ENCODE measurements at regions not wholly inside any gene's neighbourhood (a gene's known extent, or its start where the extent isn't known, plus 50 kb on each side); places are given as distances from the start of the nearest gene placed in this dataset.

DNA sequence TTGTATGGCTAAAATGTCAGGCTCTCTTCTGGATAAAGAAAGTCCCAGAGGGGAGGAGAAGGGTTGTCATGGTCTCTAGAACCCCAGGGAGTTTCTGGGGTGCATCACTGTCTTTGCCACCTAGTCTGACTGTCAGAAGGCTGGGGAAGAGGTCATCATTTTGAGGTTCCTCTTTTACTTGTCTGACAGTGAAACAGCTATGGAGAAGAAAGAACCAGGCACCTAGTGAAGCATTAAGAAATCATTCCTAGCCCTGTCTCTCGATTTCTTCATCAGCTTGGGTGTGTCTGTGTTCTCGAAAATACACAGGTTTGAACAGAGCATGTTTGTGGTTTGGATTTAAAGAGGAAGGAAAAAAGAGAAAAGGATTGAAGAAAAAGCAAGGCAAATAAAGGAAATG lies 158.7 kb upstream of the LRIG3 start:
- DNase-seq, result no peak

DNA sequence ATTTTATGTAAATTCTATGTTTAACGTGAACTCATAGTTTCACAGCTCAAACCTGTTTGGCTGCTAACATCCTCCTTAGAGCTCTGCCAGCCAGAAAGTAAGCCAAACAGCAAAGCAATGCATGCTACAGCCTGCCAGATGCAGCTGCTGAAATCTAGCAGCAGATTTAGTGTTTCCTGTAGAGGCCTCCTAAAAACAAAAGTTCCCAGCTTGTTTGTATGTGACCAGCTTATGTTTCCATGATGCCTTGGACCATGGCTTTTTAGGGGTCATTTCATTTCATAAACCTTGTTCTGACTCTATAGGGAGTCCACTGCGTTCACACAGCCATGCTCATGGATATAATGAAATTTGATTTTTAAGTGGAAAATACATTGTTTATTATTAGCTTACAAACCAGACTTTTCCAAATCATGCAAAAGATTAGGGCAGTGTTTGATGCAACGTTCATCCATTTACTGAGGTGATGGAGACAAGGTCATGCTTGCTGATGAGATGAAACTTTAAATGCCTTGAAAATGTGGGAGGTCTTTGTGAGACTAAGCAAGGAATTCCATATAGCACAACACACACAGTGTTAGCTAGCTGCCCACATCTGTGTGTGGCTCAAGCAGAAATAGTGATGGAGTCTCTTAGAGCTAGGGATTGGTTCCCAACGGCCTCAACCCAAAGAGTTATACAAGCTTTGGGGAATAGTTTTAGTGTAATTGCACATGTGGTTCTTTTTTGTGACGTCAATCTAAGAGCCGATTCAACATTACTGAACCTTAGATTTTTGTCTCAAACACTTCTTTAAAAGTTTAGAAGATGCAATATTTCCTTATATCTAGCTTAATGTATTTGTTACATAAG lies 157.5 kb upstream of the LRIG3 start:
- DNase-seq, result no peak

DNA sequence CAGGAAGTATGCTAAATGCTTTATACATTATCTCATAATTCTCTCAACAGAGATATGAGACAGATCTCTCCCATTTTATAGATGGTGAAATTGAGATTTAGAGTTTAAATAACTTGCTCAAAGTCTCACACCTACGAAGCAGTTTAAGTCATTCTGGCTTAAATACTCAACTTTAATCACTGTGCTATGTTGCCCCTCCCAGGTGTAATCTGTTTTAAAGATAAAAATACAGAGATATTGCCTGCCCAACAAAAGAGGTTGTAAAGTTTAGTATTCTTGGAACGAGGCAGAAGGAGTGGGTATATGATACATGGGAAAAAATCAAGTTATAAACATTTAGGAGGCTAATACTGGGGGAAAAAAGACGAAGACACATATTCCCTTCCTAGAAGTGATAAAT lies 156.8 kb upstream of the LRIG3 start:
- no peak for DNase-seq

DNA sequence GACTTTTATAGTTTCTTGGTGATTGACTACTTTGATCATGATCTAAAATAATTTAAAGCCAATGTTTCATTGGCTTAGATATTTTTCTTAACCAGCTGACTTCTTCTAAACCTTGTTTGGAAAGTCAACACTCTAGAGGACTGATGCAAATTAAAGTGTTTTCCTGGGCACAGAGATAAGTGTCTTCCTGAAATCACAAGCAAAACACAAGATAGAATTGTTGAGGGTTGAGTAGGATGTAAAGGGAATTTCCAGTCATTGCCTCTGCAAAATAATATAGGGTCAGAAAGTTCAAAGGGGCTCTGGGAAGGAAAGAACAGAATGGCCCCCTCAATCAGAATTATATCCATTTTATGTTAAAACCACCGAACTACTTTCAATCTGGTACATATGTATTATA lies 156.3 kb upstream of the LRIG3 start:
- no peak for DNase-seq

DNA sequence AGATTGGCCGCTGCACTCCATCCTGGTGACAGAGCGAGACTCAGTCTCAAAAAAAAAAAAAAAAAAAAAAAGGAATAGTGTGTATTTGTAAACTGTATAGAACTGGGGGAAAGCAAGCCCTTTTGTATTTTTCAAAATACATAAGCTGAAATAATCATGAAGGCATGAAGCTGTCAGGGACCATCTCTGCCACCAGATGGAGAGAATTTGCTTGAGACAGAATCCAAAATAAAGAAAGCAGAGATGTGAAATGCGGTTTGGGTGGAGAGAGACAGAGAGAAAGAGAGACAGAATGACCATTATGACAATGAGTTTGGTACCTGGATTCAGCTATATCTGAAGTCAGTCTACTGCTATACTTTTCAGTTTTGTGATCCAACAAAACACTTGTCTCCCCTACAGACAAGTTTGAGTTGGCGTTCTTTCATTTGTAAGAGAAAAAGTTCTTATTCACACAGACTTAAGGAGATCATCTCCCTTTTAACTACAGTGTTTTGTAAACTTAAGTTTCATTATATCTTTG lies 155.7 kb upstream of the LRIG3 start:
- no peak for DNase-seq

DNA sequence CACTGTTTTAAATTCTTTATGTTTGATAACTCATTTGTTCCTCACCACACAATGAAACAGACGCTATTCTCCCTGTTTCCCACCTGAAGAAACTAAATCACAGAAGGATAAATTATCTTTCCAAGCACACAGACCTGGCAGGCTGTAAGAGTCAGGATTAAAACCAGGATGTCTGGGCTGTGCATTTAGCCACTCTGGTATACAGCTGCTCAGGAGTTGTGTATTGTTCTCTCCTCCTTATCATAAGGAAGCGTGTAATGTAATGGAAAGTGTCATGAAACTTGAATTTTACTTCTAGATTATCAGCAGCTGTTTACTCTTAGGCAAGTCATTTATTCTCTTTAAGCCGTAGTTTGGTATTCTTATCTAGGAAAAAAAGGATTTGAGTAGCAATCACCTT lies 154.8 kb upstream of the LRIG3 start:
- DNase-seq, result no peak

DNA sequence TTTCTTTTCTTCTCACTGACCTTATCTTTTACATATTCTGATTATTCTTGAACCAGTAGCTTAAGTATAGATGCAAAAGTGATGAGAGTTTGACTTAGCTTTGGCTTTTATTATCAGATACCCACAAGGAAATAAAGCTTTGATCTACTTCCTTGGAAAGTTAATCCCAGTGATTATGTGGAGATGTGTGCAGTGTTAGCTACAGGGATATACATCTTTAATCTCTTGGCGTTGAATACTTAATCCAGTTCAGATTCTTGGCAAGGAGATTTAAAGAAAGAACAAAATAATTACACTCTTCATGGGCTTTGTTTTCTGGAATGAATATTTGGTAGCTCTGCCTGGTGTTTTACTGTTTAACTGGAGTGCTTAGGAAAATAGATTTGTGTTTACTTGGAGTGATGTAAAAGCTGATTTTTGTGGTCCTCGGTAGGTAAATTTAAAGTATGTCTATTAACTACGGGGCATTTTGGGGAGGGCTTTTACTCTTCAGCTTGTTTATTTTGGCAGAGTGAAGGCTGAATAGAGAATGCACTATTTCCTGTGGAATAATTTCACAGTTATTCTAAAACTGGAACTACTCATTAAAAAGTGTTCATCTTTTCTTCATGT lies 150.1 kb upstream of the LRIG3 start:
- DNase-seq, result peak; percentile 19

DNA sequence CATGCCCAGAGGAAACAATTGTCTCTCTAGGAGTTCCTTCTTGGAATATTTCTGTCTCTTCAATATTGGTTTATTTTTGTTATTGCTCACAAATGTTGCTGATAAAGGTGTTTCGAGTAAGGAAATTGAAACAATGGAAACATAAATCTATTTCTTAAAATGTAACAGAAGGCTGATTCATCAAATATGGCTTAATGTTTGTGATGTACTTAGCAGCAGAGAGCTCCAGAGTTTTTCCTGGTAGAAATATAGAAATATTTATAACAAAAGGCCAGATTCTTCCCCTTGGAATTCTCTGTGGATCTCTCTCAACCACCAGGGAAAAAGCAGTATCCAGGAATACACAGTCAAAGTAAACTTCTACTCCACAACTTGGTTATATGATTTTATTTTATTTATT lies 149.2 kb upstream of the LRIG3 start:
- DNase-seq, result no peak

DNA sequence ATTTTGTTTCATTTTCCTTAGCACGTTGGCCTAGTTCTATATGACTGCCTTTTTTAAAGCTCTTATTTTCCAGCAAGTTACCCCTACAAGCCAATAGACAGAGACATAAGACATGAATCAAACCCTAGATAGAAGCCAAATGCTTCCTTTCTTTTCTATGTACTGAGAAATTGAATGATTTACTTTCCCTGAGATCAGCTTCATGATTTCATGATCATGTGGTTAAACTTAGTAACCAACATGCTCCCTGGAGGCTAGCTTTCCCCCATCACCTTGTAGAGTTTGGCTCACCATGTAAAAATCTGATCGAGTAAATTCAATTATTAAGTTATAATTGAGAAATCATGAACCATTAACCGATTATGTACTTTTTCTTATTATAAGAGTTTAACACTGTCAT lies 148.1 kb upstream of the LRIG3 start:
- DNase-seq, result no peak

DNA sequence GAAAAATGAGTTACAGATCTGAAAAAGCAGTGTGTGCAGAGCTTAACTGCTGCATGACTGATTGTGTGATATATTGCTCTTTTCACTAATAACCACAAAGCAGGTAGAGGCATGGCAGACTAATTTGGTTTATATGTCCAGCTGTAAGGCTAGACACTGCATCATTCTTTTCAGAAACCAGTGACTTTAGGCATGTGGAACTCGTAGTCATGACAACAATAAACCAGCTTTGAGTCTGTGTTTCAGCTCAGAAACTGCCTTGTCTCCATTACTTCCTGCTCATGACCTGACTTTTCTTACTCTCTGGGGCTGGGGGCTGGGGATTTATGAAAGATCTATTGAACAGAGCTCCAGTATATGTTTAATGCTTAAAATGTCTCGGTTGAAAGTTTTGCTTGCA lies 146.8 kb upstream of the LRIG3 start:
- DNase-seq, result no peak

DNA sequence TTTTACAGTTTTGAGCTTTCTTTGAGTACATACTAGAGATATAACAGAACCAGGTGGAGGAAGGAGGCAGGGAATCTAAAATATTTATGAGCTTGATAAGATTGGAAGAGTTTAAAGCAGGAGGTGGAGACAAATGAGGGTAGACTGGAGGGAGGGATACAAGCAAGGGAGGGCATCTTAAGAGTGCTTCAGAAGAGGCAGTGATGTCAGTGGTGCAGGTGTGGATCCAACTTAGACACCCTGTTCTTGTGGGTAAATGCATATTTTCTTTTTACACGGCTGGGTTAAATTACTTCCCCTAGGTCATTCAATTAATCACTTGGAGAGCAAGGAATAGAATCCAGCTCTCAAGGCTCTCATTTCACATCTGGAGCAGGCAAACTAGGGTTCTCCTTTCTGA lies 146.1 kb upstream of the LRIG3 start:
- no peak for DNase-seq

DNA sequence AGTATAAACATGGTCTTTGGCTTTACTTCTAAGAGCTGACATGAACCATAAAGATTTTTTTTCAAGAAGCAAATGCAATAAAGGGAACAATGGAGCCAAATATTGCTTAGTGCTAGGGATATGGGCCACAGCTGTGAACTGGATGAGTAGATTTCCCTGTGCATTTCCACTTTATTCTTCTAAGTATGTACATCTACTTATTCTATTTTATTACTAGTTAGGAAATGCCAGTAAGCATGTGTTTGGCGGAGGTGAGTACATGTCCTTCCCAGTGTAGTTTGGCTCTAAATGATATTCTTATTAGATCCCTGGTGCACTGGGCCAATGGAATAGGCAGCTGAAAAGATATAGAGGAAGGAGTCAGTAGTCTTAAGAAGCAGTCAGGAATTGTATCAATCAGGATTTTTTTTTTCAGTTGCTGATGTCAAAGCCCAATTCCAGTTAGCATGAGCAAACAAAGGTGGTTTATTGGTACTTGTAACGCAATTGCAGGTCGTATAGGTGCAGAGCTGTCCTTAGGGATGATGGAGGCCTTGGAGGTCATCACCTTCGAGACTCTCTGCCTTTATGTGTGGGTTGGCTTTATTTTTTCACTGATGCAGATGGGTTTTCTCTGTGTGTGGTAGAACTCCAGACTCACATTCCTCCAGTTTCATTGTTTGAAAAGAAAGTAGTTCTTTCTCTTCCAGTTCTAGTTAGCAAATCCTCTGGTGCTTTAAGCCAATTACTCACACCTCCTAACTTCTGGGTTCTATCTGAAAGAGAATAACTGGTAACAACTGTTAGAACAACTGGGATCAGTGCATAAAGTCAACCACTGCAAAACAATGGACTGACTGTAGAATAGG lies 139.0 kb upstream of the LRIG3 start:
- DNase-seq, result no peak

DNA sequence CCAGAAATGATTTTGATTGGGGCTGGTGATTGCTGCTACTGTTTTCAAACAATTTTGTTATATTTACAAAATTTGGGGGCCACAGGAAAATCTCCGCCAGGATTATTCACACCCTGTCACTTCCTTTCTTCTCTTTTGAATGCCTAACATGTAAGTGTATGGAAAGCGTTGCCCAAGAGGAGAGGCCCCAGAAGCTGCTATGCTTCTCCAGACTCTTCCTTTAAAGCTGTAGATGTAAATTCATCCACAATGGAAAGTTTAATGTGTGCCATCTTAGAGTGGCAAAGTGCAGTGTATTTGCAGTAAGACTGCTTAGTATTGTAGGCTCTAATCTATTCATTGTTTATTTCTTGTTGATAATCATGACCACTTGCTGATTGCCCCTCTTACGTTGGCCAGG lies 136.7 kb upstream of the LRIG3 start:
- DNase-seq, result no peak

DNA sequence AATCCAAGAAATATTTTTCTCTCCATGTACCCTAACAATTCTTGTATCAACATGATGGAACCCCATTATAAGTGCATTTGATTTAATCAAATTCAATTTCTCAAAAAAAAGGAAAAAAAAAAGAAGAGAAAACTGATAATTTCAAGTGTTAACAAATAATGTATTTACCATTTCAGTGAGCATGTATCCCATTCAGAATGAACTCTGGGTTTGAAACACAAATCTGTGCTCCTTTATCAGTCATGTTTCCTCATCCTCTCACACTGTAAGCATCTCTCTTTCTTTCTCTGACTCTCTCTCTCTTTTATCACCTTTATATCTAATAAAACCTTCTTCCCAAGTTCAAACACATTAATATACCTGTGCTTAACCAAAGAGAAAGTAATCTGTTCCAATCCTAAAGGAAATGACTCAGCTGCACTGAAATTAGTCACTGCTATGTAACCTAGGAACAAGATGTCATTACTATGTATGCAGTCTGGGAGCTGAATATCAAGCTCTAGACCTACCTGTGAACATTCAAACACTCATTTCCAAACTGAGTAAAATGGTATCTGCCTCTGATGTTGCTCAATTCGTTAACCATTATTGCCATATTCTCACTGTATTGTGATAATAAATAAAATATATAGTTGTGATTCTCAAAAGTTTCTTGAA lies 135.0 kb upstream of the LRIG3 start:
- DNase-seq, result no peak

DNA sequence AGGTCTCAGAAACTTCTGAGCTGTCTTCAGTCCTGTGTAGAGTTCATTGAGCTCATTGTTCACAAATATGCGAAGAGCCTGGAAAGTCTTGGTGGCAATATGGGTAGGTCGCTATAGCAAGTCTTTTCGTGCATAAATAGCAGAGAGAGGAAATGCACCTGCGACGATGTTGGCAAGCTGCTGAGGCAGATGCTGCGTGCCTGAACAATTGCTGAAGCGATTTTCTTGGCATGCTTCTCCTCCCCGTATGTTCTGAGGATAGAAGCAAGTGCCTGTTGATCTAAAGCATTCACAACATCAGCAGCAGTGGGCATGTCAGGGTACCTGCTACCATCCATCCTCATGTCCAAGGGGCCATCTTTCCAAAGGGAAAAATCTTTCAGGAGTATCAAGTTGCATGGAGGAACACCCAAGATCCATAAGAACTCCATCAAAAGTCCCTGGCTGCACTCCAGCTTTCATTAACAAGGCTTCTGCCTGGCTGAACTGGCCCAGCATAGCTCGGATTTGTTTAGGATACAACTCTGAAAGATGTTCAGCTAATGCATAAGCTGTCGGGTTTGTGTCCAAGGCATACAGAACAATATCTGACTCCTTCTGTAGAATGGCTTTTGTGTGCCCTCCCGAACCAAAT lies 133.1 kb upstream of the LRIG3 start:
- DNase-seq, result peak; percentile 15

DNA sequence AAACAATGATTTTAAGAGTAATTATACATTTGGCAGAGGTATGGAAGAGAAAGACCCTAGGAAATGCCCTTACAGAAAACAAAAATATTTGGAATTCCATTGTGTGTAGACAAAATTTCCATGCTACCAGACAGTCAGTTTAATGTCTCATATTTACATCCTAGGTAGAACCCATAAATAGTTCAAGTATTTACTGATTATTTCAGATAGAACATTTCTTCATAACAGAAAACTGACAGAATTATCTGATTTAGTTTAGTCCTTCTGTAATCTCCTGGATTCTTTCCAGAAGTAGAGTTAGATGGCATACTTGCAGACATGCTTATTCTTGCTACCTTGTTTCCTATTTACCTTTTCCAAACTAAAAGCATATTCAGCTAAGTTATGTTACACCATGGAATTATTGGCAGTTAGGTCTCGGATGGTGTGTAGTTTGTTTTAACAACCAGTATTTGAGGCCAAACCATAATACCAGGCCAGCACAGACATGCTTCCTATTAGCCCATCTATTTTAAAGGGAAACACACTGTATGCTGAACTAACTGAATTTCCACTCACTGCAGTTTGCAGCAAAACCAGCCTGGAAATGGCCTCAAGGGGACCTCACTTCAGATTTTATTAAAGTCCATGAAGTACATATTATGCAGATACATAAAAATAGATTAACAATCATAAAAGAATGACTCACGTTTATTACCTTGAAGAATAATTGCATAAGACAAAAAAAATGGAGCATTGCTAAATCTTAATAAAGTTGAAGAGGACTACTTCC lies 126.6 kb upstream of the LRIG3 start:
- no peak for DNase-seq

DNA sequence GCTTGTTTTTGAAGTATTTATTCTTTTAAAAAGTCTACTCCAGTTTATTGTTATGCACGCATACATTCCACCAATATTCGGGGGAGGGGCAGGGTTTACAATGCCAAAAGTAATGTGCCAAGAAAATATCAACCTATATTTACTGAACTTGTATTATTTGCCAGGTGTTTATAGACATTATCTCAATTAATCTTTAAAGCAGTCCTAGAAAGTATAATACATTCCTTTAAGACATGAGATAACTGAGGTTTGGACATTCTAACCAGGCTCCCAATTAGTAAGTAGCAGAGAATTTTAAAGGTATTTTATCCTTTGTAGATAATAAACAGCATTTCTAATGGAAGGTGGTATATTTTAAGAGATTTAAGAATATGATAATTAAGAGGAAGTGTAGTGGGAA lies 124.5 kb upstream of the LRIG3 start:
- DNase-seq, result no peak

DNA sequence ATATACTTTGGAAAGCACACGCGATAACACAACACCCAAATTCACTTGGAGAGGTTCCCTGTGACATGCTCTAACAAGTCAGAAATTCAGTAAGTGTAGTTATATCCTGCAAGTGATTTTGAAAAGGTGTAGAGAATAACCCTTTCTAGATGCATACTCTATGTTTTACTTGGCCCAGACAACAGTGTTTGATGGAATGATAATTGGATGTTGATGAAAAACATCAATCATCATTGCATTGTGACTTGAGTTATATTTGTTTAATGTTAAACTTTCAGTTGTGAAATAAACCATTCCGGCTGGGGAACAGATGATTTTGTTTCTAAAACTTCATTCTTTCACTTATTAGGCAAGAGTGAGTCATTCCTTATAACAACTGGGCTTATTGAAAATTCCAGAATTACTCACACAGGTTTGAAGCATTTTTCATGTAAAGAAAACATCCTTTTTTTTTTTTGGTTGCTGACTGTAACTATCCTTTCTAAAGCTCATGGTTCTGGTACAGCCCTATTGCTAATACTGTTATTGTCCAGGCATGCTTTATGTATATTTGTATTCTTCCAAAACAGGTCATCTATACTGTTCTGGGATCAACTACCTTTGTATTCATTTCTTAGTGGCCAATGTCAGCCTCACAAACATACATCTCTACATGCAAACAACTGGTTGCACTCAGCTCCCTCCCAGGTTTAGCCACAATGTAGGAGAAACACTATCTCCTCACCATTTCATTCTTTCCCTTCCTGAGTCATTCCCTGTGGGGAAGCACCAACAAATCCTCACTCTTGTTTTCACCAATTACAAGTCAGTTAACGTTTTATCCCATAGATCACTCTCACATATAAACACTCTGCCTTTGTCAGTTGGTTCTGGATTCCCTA lies 121.2 kb upstream of the LRIG3 start:
- no peak for DNase-seq

DNA sequence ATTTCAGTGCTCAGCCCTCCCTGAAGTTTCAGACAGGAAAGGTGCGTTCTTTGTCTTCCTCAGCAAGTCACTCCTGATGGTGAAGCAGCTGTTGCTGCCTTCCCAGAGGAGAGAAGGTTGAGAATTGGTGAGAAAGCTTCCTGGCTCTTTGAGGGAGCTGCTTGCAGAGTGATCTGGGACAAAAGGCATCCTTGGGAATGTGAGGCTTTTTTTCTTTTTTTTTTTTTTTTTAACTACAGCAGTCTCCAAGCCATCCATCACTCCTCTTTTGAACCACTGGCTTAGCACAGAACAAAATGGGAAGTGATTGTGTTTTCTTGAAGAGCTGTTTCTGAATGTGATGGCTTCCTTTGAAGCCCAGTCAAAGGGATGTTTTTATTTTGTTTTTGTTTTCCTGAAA lies 120.4 kb upstream of the LRIG3 start:
- no peak for DNase-seq

DNA sequence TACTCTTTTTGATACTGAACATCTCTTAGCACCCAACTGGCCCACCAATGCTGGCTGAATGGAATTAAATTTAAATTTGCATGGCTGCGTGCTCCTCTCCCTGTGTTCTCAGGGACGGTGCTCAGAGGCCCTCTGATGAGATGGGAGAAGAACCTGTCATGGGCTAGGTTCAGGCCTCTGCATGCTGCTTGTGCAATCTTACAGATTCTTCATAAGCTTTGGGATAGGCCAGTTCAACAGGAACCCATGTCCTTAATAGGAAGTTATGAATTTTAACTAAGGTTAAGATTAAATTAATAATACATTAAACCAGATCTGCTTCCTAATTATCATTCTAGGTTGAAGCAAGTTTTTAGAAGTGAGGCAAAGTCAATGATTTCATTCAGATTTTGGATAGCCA lies 119.7 kb upstream of the LRIG3 start:
- no peak for DNase-seq

DNA sequence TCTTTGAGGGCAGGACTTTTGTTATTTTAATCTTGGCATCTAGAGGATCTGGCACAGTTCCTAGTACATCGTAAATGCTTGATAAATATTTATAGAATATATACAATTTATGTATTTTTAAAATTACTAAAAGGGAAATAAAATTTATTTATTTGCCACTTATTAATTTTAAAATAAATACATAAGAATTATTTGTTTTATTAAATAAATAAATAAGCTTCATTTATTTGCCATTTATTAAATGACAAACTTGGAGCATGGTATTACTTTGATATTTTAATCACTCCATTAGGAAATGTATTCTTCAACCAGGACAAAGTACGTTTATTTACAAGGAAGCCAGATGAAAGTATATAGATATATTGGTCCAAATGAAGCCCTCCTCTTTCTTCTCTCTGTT lies 118.7 kb upstream of the LRIG3 start:
- DNase-seq, result no peak

All from NCI-H345 (cell line).